ENCODE measurements at regions not wholly inside any gene's neighbourhood (a gene's known extent, or its start where the extent isn't known, plus 50 kb on each side); places are given as distances from the start of the nearest gene placed in this dataset.

- no peak for DNase-seq
Observed at GRCh38 chr3:79824166-79824565, 56.4 kb upstream of the ROBO1 start.

- no peak for DNase-seq
Observed at GRCh38 chr3:79822076-79822475, 54.3 kb upstream of the ROBO1 start.

- DNase-seq: no peak
Observed at GRCh38 chr3:79820089-79820488, 52.3 kb upstream of the ROBO1 start.

GRCh38 chr3:79818015-79818414 lies 50.2 kb upstream of the ROBO1 start:
- no peak for DNase-seq
